ENCODE measurements at regions not wholly inside any gene's neighbourhood (a gene's known extent, or its start where the extent isn't known, plus 50 kb on each side); places are given as distances from the start of the nearest gene placed in this dataset.

DNA sequence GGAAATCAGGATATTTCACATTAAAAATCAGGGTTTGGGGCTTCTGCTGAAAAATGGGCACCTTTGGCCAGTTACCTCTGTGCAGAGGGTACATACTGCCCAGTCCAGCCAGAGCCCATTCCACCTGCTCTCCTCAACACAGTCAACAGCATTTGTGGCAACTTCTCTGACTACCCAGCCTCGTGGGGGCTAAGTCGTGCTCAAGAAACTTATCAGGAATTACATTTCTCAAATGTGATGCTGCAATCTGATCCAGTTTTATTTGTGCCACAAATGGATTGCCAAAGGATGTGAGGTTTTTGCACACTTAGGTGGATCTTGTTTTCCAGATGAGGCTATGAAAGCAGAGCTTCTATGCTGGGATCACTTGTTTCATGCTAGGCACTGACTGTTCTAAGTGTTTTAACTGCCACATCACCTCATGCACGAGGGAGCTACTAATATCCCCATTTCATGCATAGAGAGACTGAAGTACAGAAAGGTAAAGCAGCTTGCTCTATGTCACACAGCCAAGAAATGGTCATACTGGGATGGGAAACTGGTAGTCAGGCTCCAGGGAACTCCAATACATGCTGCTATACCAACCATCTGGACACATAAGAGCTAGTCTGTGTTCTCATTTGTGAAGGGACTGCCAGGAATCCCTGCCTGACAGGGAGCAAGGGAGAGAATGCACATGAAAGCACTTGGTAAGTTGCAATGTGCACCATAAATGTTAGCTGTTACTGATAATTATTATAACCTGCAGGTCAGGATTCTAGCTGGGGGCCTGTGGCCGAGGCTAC is 89.0 kb upstream of the HK2 start:
- TF ChIP-seq, protein P1, sequence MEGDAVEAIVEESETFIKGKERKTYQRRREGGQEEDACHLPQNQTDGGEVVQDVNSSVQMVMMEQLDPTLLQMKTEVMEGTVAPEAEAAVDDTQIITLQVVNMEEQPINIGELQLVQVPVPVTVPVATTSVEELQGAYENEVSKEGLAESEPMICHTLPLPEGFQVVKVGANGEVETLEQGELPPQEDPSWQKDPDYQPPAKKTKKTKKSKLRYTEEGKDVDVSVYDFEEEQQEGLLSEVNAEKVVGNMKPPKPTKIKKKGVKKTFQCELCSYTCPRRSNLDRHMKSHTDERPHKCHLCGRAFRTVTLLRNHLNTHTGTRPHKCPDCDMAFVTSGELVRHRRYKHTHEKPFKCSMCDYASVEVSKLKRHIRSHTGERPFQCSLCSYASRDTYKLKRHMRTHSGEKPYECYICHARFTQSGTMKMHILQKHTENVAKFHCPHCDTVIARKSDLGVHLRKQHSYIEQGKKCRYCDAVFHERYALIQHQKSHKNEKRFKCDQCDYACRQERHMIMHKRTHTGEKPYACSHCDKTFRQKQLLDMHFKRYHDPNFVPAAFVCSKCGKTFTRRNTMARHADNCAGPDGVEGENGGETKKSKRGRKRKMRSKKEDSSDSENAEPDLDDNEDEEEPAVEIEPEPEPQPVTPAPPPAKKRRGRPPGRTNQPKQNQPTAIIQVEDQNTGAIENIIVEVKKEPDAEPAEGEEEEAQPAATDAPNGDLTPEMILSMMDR (IDR thresholded peaks at IDR 0.05) = no peak
- H3K27me3 ChIP-seq = no peaks in the 10 kb centered on the region
- no peak overlapping the region for H3K4me3 ChIP-seq
- no peaks in the 10 kb centered on the region for H3K9me3 ChIP-seq
- ATAC-seq = no peak
- no peaks in the 10 kb centered on the region for H3K36me3 ChIP-seq
- intact Hi-C loops (cut with DNase I) = no loop called here
- no peak for DNase-seq
- peaks cover 9% of the 10 kb centered on the region for H3K4me1 ChIP-seq
- H3K27ac ChIP-seq = no peak overlapping the region

DNA sequence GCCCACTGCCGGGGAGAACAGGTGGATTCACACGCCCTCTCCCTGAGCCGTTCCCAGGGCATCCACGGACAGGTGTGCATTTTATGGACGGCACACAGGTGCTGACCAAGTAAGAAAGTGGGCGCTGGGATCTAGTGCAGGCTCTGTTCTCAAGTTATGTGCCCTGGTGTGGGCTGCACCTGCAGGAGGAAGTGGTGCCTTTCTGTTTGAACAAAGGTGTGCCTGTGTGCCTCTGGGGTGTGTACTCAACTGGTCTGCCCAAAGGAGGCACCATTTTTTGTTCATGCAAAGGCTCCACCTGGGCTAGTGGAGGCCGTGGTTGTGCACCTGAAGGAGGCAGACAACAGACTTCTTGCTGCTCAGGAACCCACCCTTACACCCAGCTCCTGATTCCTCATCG is 88.2 kb upstream of the HK2 start:
- Histone ChIP-seq H3K36me3 (no peaks in the 10 kb centered on the region), H3K4me1 (peaks cover 6% of the 10 kb centered on the region), H3K4me3 (no peak overlapping the region), H3K27me3 (no peaks in the 10 kb centered on the region), H3K9me3 (no peaks in the 10 kb centered on the region), H3K27ac (no peak overlapping the region)
- ATAC-seq (no peak), DNase-seq (no peak)
- intact Hi-C loops (cut with DNase I) = no loop called here
- TF ChIP-seq, protein P1 (IDR thresholded peaks at IDR 0.05) = no peak

DNA sequence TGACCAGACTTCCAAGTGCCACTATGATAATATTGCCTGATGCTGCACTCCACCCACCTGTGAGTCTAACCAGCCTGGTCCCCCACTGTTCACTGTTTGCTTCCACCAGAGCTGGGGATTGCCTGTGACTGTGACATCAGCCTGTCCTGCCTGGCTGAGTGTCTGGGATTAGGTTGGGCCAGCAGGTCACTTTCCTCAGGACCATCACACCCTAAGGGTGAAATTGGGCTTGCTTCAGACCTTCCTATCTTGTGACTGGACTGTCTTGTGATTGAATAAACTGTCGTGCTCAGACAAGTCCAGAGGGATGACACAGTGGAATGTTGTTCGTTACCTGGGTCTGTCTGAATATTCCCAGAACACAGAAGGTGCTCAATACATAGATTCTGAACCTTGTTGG is 87.4 kb upstream of the HK2 start:
- DNase-seq = no peak
- TF ChIP-seq, protein P1 (IDR thresholded peaks at IDR 0.05) = no peak
- no peaks in the 10 kb centered on the region for H3K4me1 ChIP-seq
- peak; percentile 13 for ATAC-seq
- intact Hi-C loops (cut with DNase I) = no loop called here
- H3K9me3 ChIP-seq = no peaks in the 10 kb centered on the region
- H3K4me3 ChIP-seq = no peak overlapping the region
- no peaks in the 10 kb centered on the region for H3K36me3 ChIP-seq
- no peaks in the 10 kb centered on the region for H3K27me3 ChIP-seq
- H3K27ac ChIP-seq = no peak overlapping the region

GRCh38 chr2:74747411-74748080 is 86.4 kb upstream of the HK2 start:
- Histone ChIP-seq H3K9me3 (no peaks in the 10 kb centered on the region), H3K36me3 (no peaks in the 10 kb centered on the region), H3K27me3 (no peaks in the 10 kb centered on the region), H3K4me1 (no peaks in the 10 kb centered on the region), H3K4me3 (no peak overlapping the region), H3K27ac (no peak overlapping the region)
- intact Hi-C loops (cut with DNase I) = no loop called here
- peak; percentile 48 for ATAC-seq
- TF ChIP-seq, protein P1 (IDR thresholded peaks at IDR 0.05) = no peak
- no peak for DNase-seq

- Histone ChIP-seq H3K27me3 (no peaks in the 10 kb centered on the region), H3K4me1 (no peaks in the 10 kb centered on the region), H3K36me3 (no peaks in the 10 kb centered on the region), H3K9me3 (no peaks in the 10 kb centered on the region), H3K27ac (no peak overlapping the region), H3K4me3 (no peak overlapping the region)
- TF ChIP-seq, protein P1 (IDR thresholded peaks at IDR 0.05) = no peak
- no peak for DNase-seq
- ATAC-seq = no peak
- intact Hi-C loops (cut with DNase I) = no loop called here
Measured at GRCh38 chr2:74748665-74749064, 85.3 kb upstream of the HK2 start.

All from upper lobe of right lung (tissue), 1 donor.